Mononuclear cell (primary cell): ENCODE measurements at regions not wholly inside any gene's neighbourhood (a gene's known extent, or its start where the extent isn't known, plus 50 kb on each side); places are given as distances from the start of the nearest gene placed in this dataset.
"Not testable (repeated sequence)": the region's sequence is repeated elsewhere in the genome, so short reads cannot be mapped to it uniquely, and the experiment has no call there.

Experiments used
- H3K27me3 ChIP-seq: 2 replicates; pipeline ENCODE4 v1.6.0; 2011; ENCODE audit warnings: low read length, control low read depth; ENCODE audit not compliant: insufficient read depth
- H3K4me1 ChIP-seq: 2 replicates; pipeline ENCODE4 v1.5.1; 2011; ENCODE audit warnings: mild to moderate bottlenecking, low read length, control low read depth; ENCODE audit not compliant: insufficient read depth
- H3K4me3 ChIP-seq: 2 replicates; pipeline ENCODE4 v1.5.1; 2011; ENCODE audit warnings: mild to moderate bottlenecking, low read length, moderate library complexity
- H3K9me3 ChIP-seq: 2 replicates; pipeline ENCODE4 v1.5.1; 2011; ENCODE audit warnings: low read depth, mild to moderate bottlenecking, control low read depth, low read length

DNA sequence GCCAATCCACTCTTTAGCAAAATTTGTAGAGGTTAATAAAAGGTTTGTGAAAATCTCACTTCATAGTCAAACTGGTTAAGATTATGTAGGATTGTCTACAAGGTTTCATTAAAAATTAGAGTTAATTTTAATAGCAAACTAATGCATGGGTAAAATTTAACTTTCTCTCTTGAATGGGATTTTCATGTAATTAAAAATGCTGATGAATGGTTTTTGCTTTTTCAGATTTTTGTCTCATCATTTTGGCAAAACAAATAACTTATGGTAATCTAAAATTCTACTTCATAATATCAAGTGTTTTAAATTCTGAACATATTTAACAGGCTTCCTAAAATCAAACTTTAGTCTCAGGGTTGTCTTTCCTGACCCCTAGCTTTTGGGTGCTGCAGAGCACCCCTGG is 113.8 kb upstream of the FAM174A start:
- Histone ChIP-seq H3K27me3 (no peaks in the 10 kb centered on the region), H3K9me3 (peaks cover 12% of the 10 kb centered on the region), H3K4me3 (no peak overlapping the region), H3K4me1 (no peaks in the 10 kb centered on the region)

DNA sequence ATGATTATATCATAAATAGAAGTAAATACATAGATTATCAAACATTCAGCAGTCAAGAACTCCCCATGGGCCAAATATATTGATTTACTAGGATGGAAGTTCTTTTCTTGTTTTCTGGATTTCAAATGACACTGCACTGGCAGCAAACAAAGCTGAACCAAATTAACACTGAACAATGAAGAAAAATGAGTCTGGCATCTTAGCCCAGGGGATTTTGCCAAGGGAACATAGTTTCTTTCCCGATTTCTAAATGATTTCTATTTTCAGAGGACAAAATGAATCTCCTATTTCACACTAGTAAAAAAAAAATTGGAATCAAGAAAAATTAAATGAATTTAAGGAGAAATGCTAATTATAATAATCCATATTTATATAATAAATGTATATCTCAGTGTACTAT is 116.9 kb upstream of the FAM174A start:
- Histone ChIP-seq H3K4me1 (no peaks in the 10 kb centered on the region), H3K27me3 (no peaks in the 10 kb centered on the region), H3K4me3 (no peak overlapping the region), H3K9me3 (no peaks in the 10 kb centered on the region)

DNA sequence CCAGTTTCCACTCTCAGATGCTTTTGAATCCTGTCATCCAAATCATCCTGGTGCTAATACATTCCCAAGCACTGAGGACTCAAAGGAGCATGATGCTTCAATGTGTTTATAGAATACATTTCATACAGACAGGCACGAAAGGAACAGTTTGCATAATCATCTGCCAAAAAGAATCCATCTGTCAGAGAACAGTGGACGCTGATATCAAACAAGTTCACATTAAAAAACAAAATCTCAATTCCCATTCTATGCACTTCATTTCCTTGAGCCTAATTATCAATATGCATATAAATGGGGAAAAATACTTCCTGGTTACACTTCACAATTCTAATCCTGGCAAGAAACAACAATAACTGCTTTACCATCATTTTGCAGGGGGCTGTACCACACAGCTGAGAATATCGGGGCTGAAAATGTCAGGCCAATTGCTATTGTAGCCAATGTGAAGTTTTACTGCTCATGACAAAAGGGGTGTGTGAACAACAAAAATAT is 125.5 kb upstream of the FAM174A start:
- Histone ChIP-seq H3K9me3 (no peaks in the 10 kb centered on the region), H3K4me1 (no peaks in the 10 kb centered on the region), H3K27me3 (no peaks in the 10 kb centered on the region), H3K4me3 (no peak overlapping the region)

DNA sequence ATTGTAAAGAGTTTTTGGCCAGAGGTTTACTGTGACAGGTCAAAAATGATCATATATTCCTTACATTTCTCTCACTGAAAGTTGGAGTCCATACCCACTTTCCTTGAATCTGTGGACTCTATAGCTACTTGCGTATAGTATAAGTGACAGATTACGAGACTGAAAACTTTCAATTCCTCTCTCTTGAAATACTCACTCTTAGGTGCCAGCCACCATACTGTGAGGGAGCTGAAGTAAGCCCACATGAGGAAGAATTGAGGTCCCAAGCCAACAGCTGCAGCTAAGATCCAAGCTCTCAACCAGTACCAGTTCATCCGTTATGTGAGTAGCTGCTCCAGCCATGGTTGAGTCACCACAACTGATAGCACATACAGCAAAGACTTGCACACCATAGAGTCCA is 128.1 kb upstream of the FAM174A start:
- Histone ChIP-seq H3K4me1 (no peaks in the 10 kb centered on the region), H3K9me3 (no peaks in the 10 kb centered on the region), H3K4me3 (no peak overlapping the region), H3K27me3 (no peaks in the 10 kb centered on the region)

DNA sequence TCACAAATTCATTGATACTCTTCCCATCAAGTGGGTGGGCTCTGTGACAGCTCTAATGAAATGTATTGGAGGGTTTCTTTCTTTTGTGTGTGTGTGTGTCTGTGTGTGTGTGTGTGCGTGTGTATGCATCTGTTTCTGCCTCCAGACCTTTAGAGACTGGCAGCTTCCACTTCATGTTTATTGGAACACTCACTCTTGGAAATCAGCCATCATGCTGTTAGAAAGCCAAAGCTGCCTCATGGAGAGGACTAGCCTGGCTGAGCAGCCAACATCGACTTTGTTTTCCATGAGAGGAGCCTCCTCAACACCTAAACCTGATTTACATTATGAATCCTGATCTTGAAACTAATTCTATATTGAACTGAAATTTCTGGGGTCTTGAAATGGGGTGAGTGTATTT is 128.5 kb upstream of the FAM174A start:
- Histone ChIP-seq H3K27me3 (no peaks in the 10 kb centered on the region), H3K9me3 (no peaks in the 10 kb centered on the region), H3K4me3 (no peak overlapping the region), H3K4me1 (no peaks in the 10 kb centered on the region)

DNA sequence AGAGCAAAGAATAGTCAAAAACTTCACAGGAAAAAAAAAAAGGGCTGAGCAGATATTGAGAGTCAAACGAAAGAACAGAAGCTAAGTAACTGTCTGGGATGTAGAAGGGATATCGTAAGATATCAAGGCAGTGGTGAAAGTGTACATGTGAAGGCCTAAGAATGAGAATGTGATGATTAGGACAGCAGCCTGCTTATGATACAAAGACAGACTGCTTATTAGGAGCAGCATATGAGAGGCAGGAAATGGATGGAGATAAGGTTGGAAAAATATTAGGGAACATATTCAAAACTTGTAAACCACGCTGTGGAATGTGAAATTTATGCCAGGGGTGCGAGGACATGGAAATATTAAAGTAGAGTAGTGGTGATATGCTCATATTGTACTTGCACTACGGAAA is 133.1 kb upstream of the FAM174A start:
- H3K4me3 ChIP-seq, result no peak overlapping the region
- no peaks in the 10 kb centered on the region for H3K4me1 ChIP-seq
- no peaks in the 10 kb centered on the region for H3K27me3 ChIP-seq
- no peaks in the 10 kb centered on the region for H3K9me3 ChIP-seq

DNA sequence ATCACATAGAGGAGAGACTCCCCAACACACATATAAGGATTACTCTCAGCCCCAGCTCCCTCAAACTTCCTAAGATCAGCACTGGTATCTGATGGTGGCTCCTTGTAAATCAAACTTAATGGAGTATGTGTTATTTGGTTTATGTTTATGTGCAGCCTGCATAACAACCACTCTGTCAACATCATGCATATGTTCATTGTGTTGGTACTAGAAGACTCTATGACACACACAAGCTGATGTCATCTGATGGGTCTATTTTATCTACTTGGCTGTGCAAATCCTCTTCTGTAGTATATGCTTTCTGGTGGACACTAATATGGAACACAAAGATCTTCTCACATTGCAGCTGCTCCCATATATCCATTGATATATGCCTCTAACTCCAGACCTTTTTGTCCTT is 134.0 kb upstream of the FAM174A start:
- Histone ChIP-seq H3K27me3 (no peaks in the 10 kb centered on the region), H3K4me1 (no peaks in the 10 kb centered on the region), H3K9me3 (no peaks in the 10 kb centered on the region), H3K4me3 (no peak overlapping the region)

DNA sequence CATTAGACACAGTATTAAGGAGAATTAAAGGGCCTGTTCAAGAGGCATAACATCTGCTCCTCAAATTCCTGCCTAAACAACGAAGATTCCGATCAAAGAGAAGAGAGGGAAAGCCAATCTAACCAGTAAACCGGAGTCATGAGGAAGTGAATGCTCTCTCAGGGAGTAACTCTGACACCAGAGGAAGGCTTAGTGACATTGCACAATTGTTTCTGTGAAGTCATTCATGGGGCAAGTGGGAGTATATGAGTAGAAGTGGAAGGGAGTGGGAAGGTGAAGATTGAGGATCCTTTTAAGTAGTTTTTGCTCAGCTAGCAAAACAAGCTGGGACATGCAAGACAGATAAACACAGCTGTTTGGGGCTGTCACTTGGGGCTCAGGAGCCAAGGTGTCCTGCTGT is 136.4 kb upstream of the FAM174A start:
- not testable (repeated sequence) for H3K4me3 ChIP-seq, H3K27me3 ChIP-seq, H3K9me3 ChIP-seq, H3K4me1 ChIP-seq

DNA sequence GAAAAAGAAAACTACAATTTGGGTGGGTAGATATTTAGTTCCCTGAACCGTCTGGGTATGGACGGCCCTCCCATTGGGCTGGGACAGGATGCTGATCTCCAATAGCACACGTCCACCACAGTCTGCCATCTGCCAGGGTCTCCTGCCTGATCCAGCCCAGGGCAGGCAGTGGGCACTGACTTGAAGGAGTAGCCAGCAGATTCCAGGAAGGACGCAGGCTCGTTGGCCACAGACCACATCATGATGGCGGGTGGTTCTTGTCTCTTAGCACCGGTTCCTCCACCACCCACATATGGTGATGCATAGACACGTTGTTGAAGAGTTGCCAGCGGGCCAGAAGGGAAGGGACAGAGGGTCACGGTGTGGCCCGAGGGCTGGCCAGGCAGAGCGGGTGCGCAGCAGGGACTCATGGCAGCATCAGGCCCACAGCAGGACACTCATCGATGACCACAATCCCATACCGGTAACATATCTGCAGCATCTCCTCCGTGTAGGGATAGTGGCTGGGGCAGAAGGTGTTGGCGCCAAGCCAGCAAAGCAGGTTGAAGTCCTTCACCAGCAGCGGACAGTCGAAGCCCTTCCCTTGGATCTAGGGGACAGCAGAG is 155.8 kb upstream of the FAM174A start:
- H3K4me3 ChIP-seq, H3K4me1 ChIP-seq, H3K9me3 ChIP-seq, H3K27me3 ChIP-seq: not testable (repeated sequence)

DNA sequence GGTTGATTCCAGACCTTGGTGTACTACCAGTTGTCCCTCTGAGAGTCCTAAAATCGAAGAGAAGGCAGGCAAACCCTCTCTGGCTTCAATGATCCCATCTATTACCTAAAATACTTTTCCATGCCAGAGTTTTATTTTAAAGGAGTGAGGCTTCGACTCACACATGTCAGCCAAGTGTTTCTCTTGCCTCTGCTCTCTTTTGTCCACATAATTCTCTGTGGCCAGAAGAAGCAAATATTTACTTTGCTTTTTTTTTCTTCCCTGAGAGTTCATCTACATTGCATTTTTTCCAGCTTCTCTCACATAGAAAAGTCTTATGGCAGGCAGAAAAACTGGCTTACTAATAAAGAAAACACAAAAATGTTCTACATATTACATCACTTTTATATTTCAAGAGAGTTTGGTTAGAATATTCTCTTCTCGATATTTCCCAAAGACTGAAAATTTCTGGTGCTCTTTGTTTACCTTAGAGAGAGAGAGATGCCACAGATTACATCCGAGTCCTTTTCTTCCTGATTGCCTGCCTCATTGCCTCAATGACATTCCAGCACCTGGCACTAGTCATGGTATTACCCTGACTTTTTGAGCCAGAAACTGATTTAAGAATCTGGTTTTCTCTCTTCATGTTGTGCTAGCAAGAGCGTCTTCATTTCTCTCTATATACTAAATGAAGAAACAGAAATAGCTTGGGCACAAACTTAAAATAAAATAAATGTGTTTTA is 170.3 kb upstream of the FAM174A start:
- not testable (repeated sequence) for H3K27me3 ChIP-seq, H3K4me1 ChIP-seq, H3K4me3 ChIP-seq, H3K9me3 ChIP-seq

DNA sequence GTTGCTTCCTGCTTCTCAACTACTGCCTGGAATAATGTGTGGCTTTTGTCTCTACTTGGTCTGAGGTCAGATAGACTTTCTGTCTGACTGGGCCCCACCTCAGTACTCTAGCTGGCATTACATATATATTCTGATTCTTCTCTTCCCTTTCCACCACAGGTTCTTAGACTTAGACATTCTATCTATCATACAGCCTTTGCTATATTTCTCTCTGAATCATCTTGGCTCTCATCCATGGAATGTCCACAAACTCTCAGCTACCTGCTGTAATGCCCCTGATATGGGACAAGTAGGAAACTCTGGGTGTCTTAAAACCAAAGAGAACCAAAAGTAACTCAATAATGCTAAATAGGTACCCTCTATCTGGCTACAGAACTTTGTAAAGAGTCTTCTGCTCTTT is 170.8 kb upstream of the FAM174A start:
- not testable (repeated sequence) for H3K9me3 ChIP-seq, H3K27me3 ChIP-seq, H3K4me1 ChIP-seq, H3K4me3 ChIP-seq

DNA sequence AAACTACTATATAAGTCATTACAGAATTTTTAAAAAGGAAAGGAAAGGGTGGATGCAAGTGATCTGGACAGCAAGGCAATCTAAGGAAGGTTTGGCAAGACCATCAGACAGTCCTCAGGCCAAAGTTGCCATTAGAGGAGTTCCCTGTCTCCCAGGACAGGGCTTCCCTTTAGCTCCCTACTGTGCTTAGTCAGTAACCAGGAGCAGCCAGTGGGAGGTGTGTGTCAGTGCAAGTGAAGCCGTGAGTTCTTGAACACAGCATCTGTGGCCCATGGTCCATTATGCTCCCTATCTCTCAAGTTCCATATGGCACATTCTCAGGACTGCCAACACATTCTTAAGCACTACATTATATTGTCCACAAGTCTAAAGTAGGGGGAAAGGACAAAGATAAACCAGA is 175.2 kb upstream of the FAM174A start:
- H3K27me3 ChIP-seq, H3K4me3 ChIP-seq, H3K9me3 ChIP-seq, H3K4me1 ChIP-seq: not testable (repeated sequence)

DNA sequence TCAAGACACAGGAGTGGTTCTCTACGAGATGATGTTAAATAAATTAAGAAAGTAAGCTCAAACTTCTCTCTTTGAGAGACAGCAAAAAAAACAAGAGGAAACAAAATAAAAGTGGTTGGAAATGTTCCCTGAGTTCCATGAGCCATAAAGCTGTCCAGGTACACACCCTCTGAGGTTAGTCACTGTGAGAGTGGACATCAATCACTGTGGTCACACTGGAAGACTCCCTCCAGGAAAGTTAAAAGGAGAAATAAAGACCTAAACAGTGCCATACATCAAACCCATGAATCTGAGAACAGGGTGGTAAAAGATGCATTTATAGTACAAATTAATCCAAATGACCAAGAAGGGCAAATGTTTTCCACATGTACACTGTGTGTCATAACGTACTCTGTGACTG is 188.9 kb upstream of the FAM174A start:
- H3K9me3 ChIP-seq, H3K4me3 ChIP-seq, H3K4me1 ChIP-seq, H3K27me3 ChIP-seq: not testable (repeated sequence)

DNA sequence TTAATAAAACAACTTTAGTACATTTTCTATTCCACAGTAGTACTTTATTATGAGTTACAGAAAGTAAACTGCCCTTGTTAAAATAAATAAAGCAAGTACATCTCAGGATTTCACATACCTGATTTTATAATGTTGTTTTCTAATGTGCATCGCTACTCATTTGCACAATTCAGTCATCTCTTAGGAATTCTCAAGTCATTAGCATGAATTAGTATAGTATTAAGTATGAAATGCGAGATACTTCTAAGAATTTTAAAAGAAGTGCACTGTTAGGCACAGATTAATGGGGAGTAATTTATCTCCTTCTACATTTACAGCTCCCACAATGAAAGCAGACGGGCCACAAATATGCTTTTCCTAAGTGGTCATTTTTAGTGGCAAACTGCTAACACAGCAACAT is 193.7 kb upstream of the FAM174A start:
- H3K4me1 ChIP-seq, H3K9me3 ChIP-seq, H3K4me3 ChIP-seq, H3K27me3 ChIP-seq: not testable (repeated sequence)

DNA sequence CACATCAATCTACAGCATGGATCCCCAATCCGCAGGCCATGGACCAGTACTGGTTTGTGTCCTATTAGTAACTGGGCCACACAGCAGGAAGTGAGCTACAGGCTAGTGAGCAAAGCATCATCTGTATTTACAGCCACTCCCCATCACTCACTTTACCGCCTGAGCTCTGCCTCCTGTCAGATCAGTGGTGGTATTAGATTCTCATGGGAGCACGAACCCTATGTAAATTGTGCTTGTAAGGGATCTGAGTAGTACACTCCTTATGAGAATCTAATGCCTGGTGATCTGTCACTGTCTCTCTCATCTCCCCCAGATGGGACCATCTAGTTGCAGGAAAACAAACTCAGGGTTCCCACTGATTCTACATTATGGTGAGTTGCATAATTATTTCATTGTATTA is 212.7 kb upstream of the FAM174A start:
- no peaks in the 10 kb centered on the region for H3K27me3 ChIP-seq
- H3K4me1 ChIP-seq, result no peaks in the 10 kb centered on the region
- H3K9me3 ChIP-seq, result no peaks in the 10 kb centered on the region
- no peak overlapping the region for H3K4me3 ChIP-seq

DNA sequence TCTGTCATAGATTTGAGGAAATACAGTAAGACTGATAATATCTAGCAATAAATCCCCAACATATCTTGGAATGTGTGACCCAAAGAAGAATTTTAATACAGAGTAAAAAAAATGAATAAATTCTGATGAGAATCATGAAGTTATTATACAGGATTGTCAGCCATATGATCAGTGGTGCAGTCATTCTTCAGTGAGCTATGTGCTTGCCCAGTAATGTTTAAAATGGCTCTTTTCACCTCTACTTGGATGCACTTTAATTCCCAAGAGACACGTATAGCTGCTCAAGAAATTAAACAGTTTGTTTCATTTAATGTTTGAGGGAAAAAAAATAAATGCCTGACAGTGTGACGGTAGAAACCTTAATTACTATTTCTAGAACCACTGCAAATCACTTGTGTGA is 215.3 kb upstream of the FAM174A start:
- H3K9me3 ChIP-seq, result no peaks in the 10 kb centered on the region
- H3K27me3 ChIP-seq, result no peaks in the 10 kb centered on the region
- H3K4me1 ChIP-seq, result no peaks in the 10 kb centered on the region
- H3K4me3 ChIP-seq, result no peak overlapping the region
